ENCODE measurements at regions not wholly inside any gene's neighbourhood (a gene's known extent, or its start where the extent isn't known, plus 50 kb on each side); places are given as distances from the start of the nearest gene placed in this dataset.

DNA sequence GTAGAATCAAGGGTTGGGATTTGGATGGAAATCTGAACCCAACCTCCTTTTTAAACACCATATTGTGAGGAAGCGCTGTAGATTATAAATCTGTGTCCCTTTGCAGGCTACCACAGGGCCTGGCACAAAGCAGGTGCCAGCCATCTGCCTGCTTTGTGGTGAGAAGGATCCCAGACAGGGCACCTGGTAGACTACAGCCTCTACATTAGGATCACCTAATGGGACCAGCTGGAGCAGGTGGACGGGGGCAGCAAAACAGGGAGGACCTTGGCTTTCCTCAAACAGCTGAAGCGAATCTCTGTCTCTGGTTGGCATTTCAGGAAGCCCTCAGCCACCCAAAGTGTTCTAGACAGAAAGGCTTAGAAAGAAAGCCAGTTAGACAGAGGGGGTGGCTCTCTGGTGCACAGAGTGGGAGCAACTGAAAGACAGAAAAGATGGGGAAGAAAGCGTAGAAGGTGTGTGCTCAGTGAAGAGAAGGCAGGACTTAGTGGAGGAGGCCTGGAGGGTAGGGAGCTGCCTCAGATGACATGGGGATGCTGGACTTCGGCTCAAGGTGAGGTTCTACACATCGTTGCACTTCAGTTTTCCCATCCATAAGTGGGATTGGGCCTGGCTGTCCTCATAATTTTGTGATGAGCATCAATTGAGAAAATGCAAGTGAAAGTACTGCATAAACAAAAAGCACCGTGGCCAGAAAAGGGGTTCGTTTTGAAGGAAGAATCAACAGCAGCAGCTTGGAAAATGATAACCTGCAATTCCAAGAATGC lies 350.8 kb downstream of the CYRIA start:
- no peak for DNase-seq

DNA sequence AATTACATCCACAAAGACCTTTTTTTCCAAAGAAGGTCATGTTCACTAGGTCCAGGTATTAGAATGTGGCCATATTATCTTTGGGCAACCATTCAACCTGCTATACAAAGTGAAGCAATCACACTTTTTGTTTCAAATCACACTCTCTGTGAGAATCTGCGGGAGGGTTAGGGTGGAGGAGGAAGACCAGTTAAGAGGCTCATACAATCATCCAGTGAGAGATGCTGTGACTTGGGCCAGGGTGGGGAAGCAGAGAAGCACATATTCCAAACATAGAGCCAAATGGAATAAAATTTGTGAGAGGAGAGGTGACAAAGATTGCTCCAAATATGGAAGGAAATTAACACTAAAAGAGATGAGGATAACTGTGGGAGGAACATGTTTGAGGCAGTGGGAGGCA lies 351.6 kb downstream of the CYRIA start:
- DNase-seq, result no peak

DNA sequence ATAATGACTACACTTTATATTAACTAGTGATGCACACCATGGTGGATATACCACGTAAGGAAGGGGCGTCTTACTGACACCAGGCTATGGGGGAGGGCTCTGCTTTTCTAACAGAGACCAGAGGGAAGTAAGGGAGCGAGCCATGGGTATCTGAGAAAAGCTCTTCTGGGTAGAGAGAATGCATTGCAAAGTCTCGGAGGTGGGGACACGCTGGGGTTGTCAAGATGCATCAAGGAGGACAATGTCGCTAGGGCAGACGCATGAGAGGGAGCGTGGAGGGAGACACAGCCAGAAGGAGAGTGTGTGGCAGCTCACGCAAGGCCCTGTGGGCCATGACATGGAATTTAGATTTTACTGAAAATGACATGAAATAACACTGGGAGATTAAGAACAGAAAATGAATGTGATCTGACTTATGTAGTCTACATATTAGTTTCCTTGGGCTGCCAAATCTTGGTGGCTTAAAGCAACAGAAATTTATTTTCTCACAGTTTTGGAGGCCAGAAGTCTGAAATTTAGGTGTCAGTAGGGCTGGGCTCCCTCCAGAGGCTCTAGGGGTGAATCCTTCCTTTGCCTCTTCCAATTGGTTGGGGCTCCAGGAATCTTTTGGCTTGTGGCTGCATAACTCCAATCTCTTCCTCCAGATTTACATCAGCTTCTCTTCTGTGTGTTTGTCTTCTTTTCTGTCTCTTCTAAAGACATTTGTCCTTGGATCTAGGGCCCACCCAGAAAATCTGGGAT lies 352.2 kb downstream of the CYRIA start:
- no peak for DNase-seq

DNA sequence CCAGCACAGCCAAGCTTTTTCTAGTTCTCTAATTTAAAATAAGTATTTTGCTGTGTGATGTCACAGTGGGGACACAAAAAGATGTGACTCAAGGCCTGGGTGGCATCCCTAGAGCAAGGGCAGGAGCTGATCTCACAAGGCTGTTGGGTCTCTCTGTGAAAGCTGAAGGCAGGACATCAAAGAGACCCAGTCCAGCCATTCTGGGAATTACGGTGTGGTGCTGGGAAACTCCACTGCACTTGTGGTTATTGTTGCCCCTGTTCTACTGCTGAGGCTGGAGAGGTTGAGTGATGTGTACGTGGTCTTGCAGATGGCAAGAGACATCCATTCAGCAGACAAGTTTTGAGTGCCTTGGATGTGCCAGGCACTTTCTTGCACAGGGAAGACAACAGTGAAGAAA lies 352.9 kb downstream of the CYRIA start:
- no peak for DNase-seq

DNA sequence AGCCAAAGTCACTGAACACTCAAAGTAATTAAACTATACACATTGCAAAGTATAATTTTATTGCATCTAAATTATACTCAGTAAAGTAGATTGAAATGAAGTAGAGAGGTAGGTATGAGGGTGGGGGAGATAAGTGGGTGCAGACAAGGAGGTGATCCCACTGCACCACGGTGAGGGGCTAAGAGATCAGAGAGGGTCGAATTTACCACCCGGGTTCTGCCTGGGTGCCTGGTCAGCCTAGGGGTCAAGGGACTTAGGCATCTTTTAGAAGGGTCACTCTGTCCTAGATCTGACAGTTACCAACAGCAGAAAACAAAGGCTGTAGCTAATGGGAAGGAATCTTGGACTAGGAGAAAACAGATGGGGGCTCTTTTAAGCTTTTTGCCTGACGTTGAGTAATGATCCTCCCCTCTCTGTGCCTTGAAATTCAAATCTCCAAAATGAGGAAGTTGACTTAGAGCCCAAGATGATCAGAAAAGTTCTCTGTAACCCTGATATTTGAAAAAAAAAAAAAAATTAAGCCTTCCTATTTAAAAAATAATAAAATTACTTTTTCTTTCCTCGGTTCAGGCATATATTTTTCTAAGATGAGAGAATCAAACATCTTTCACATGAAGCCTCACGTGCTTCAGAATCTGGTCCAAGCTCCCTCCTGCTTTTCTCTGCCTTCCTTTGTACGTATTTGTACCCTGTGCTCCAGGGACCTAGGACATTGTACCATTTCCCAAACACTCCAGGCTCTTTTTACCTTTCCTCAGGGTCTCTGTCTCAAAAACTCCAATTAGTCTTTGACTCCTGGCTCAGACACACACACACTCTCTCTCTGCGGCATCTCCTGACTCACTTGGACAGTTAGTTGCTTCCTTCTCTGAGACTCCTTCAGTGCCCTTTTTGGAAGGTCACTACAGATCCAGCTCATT lies 353.9 kb downstream of the CYRIA start:
- no peak for DNase-seq

DNA sequence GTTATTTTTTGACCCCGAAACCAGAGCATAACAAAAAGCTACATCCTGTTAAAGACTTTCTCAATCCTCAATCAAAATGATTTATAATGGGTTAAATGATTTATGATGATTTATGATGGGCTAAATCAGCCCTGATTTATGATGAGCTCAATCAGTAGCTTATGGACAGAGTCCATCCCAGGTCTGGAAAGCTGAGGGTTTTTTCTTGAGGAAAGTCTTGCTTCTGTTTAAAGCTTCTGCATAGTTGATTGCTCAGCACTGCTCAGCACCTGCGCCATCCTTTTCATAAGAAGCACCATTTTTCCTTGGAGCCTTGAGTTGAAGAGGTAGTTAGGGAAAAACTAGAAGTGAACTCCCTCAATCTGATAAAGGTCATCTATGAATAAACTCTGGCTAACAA lies 356.8 kb downstream of the CYRIA start:
- no peak for DNase-seq

DNA sequence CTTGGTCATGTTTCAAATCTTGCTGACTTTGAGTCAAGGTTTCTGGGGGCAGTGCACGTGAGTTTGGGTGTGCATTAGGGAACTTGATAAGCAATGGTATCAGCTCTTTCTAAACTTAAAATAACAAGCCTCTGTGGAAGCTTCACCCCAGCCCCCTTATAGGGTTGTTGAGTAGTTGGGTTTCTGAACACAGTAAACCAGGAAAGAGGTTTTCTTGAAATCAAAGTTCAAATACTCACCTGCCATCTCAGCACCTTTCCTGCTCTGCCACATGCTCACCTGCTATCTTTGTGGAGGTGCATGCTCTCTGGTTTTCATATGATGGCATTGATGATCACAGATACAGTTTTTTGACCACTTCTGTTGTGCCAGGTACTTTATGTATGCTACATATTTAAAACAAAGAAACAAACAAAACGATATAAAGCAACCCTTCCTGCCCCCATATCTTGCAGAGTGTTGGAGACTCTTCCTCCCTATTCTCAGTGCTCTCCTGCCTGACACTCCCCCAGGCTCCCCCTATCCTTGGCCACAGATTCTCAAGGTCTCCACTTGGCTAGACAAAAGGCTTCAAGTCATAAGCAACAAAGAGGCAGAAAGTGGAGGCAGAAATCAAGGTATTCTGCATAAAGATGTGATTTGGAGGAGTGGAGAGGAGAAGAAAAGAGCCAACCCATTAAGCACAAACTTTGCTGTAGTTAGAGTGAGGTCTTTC lies 360.6 kb downstream of the CYRIA start:
- DNase-seq, result no peak

DNA sequence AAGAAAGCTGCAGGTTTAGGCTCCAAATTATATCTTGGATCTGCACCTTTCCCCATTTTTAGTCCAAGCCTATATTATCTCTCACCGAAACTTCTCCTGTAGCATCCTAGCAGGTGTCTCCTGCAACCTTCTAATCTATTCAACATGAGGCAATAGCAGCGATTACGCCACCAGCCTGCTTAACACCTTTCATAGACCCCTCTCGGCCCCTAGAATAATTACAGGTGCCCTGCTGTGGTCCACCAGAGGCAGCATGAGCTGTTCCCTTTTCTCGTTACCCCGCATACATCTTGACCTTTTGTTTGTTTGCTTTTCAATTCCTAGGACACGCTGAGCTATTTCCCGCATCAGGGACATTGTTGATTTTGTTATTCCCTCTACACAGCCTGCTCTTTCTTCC lies 361.9 kb downstream of the CYRIA start:
- DNase-seq, result no peak

DNA sequence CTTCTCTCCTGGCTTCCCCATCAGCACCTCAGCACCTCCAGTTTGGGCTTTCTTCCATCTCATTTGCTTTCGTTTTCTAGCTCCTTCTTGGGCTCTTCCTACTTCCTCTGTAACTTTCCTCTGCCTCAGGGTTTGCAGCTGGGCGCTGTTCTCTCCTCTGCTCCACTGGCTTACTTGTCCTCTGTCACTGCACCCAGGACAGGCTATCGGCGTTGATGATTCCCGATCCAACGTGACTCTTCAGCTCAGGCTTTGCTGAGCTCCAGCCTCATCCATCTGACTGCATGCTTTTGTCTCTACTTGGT lies 362.4 kb downstream of the CYRIA start:
- DNase-seq, result no peak

DNA sequence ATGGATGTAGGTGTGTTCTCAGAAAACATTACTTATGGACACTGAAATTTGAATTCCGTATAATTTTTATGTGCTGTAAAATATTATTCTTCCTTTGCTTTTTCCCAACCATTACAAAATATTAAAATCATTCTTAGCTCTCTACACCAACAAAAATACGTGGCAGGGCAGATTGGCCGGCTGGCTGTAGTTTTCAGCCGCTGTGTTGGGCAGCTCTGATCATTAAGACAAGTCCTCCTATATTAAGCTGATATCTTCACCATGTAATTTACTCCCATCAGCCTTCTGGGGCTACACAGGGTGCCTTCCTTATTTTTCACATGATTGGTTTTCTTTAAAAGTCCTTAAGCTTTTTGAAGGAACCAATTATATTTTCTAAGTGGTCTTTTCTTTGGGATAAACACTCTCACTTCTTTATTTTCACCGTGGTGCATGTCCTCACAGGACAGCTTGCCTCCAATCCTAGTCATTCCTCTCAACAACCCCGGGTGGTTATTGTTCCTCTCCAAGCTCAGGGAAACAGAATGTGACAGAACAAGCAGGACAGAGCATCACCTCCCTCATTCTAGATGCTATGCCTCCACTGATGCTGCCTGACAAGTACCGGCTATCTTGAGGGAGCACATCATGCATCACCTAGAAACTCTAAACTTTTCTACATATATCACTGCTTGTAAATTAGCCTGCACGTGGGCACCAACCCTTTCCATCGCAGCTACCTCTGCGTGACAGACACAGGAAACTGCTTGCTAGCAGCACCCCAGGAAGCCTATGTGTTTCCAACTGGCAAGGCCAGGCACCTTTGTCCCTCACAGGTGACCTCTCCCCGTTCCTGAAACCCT lies 362.3 kb downstream of the MYCN start:
- DNase-seq, result no peak

DNA sequence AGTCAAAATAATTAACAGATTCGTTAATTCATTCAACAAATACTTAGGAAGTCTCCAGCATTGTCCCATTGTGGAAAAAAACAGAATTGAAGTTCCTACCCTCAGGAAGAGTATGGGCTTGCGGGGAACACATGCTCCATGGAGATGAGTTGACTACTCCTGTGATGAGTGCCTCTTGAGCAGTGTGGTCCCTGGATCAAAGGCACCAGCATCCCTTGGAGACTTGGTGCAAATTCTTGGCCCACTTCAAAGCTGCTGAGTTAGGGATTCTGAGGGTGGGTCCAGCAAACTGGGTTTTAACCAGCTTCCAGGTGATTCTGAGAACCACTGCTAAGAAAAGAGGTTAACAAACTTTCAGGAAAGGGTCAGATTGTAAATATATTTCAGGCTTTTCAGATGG lies 361.6 kb downstream of the MYCN start:
- no peak for DNase-seq

DNA sequence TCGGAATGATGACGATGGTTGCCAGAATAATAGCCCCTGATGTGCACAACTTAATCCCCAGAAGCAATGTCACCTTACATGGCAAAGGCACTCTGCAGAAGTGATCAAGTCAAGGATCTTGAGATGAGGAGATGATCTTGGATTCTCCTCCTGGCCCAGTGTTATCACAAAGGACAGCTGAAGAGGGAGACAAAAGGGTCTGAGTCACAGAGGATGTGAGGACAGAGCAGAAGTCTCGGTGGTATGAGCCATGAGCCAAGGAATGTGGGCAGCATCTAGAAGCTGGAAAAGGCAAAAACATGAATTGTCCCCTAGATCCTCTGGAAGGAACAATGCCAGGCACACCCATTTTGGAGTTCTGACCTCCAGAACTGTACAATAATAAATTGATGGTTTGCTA lies 358.5 kb downstream of the MYCN start:
- no peak for DNase-seq

DNA sequence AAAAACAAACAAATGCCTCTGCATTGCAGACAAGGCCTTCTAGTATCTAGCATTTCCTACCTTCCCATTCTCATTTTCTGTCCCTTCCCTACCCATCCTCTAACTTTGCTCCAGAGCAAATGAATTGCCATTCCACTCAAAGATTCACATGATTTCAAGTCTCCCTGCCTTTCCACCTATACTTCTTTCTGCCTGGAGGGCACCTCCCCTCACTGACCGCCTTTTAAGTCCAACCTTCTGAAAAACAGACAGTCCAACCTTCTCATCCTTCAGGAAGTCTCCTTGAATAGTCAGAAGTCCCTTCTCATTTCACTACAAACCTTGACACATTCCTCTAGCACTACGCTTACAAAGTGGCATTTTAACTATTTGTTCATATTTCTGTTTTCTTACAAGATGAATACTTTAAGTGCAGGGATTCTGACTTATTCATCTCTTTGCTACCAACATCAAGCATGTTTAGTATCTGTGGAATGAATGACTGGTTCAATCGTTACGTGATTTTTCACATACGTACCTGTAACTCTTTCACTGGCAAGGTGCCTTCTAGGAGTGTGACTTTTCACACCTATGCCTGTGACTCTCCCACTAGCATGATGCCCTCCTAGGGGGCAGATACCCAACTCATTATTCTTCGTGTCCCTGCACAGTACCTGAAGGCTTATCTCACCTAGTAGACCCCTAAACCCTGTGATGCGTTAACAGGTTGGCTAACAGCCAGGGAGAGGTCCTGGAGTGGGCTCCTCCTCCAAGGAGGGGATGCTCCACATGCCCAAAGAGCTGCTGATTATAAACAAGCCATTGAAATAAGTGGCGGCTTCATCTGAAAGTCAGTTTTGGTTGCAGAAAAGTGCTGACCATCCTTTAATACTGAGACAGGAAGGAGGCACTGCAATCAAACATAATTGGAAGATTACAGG lies 356.2 kb downstream of the MYCN start:
- no peak for DNase-seq

DNA sequence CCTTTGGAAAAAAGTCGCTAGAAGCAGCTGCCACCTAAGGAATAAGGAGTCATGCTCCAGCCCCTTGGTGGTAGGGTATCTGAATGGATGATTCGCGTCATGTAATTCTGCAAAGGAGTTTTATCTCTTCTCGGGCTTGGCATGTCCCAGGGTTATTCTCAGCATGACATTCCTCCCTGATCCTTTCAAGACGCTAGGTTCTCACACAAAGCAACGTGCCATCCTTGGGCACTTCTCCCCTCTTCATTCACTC lies 355.6 kb downstream of the MYCN start:
- no peak for DNase-seq

DNA sequence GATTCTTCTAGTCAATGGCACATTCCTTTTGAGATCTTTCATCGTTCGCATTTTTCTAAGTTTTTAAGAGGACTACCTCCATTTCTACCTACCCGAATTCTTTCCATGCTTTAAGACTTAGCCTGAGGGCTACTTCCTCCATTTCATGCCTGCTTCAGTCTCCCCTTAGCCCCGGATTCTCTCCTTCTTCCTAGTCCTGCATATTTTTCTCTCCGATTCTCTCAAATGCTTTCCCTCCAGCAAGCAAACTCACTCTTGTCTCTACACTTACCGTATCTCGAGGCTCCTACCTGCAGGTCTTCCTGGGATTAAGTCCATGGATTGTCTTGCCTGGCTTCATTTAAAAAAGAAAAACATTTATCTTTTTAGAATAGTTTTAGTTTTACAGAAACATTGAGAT lies 354.4 kb downstream of the MYCN start:
- no peak for DNase-seq

DNA sequence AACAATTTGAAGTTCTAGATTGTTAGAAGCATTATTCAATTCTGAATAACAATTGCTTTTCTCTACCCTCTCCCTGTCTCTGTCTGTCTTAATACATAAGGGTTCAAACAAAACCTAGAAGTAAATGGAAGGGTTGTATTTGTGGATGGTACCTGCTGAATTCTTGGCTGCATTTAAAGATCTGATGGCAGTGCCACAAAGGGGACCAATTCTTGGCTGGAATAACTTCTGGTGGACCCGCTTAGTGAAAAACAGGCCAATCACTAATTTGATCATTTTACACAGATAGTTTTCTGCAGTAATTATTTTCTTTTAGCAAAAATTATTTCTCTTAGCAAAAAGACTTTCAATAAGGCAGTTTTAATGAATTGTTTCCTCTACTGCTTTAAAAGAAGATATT lies 353.5 kb downstream of the MYCN start:
- no peak for DNase-seq

DNA sequence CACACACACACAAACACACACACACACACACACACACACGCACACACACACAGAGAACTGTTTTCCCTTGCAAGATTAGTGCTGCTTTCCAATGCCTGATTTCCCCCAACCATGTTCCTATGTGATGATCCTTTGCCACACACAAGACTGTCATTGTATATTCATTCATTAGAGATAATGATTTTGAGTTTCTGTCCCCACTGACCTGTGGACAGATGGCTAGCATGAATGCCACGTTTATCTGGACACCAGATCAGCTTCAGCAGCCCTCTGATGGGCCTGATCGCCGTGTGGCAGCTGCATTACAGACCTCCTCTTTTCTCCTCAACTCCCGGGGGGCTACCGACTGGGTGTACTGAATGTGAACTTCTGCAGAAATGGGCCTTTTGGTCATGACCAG lies 353.0 kb downstream of the MYCN start:
- DNase-seq, result no peak

DNA sequence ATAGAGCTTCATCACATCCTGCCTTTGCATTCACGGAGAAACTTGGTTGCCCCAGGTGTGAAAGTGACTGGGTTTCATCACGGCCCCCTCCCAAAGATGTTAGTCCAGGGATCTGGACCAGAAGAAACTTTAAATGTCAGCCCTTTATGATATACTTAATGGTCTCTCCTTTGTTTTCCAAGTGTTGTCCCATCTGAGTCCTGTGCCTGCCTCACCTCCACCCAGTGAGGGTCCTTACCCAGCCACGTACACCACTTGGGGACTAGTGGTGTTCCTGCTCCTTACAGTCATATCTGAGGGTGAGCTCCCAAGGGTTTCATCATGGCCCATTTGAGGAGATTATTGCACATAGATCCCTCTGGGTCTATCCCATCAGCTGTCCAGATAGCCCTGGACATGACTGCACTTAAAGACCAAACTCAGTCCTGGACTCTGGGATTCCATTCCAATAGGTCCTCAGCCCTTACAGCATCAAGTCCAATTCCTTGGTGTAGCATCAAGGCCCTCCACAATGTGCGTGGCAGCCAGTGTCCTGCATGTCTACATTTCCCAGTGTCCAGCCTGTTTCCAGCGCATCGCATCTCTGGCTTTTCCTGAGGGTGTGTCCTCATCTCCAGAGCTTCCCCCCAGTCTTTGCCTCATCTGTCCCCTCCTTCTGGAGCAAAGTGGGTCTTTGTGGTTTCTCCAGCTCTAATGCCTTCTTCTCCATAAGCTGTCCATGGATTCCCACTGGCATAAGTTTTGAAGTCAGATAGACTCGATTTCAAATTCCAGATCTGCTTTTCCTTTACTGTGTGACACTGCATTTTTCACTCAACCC lies 351.6 kb downstream of the MYCN start:
- DNase-seq, result no peak

DNA sequence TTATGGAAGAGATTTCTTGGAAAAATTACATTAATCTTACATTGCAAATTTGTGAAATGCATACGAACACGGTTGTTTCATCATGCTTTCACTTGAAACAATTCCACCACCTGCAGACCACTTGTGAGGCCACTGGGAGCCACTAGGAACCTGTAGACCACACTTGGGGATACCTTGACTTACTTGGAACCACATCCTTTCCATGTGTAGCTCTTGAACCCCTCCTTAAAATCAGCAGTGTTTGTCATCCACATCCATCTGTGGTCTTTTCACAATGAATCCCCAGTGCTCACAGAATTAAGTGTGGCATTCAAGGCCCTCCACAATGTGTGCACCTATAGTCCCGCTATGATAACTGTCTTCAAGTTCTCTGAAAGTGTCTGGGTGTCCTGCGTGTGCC lies 350.9 kb downstream of the MYCN start:
- no peak for DNase-seq

DNA sequence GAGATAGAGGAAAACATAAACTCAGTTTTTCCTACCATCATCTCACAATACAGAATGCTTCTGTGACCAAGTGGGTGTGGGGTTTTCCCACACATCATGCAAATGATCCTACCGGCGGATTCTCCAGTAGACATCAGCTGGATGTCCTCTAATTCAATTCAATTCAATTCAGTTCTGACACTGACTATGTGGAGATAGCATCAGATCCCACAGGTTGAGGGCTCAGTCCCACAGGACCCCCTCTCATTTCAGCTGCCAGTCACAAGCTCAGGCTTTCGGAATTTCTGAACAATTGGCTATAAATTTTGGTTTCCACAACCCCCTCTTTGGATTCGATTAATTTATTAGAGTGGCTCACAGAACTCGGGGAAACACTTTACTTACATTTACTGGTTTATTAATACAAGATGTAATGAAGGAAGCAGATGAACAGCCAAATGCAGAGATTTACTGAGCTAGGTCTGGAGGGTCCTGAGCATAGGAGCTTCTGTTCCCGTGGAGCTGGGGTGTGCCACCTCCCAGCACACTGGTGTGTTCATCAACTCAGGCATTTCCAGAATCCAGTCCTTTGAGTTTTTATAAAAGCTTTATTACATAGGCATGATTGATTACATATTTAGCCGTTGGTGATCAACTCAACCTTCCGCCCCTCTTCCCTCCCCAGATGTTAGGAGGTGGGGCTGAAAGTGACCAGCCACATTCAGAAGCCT lies 350.1 kb downstream of the MYCN start:
- no peak for DNase-seq
